ENCODE measurements at regions not wholly inside any gene's neighbourhood (a gene's known extent, or its start where the extent isn't known, plus 50 kb on each side); places are given as distances from the start of the nearest gene placed in this dataset.

GRCh38 chr9:108085294-108085693 lies 595.7 kb upstream of the KLF4 start:
- H4K20me1 ChIP-seq (replicated peaks; ENCODE audit: control insufficient read depth, extremely low read depth, insufficient read depth, low read length): no peaks in the 10 kb centered on the region
- no peaks in the 10 kb centered on the region for H3K36me3 ChIP-seq (ENCODE audit: control insufficient read depth in 2 of 2, extremely low read depth in 1 of 2, insufficient read depth in 2 of 2, low read length in 2 of 2)
- dilution Hi-C loops (cut with MboI; ENCODE audit: extremely low pct_ligation_motif_present, low sequenced_read_pairs): loop anchor here (10.0 kb wide), 1 partner anchor 160 kb away; no protein-coding TSS in a partner anchor
- no peak overlapping the region for H3K27ac ChIP-seq (ENCODE audit: insufficient read depth, low read depth, low read length)
- intact Hi-C loops (cut with micrococcal nuclease): no loop called here
- H3K9me1 ChIP-seq (replicated peaks; ENCODE audit: control insufficient read depth, extremely low read depth, insufficient read depth, low read length): no peaks in the 10 kb centered on the region
- no peaks in the 10 kb centered on the region for H3K27me3 ChIP-seq (ENCODE audit: control insufficient read depth in 2 of 2, insufficient read depth in 2 of 2, low read length in 2 of 2)
- no peak overlapping the region for H3K4me3 ChIP-seq (replicated peaks in 1 of 3; ENCODE audit: insufficient read depth in 1 of 3, low read depth in 1 of 3, low read length in 3 of 3)
- CTCF ChIA-PET: no interaction called here
- H3K9me3 ChIP-seq (replicated peaks; ENCODE audit: control insufficient read depth, insufficient read depth, low read length): no peaks in the 10 kb centered on the region
- no peaks in the 10 kb centered on the region for H3K79me2 ChIP-seq (ENCODE audit: control insufficient read depth, insufficient read depth, low read length)
- no peaks in the 10 kb centered on the region for H3K4me1 ChIP-seq (ENCODE audit: control insufficient read depth, extremely low read depth, insufficient read depth, low read length)
- no peak overlapping the region for H2AFZ ChIP-seq (ENCODE audit: low read depth, low read length)
- no peak for FAIRE-seq
- H3K9ac ChIP-seq (replicated peaks; ENCODE audit: extremely low read depth, insufficient read depth, low read length): no peak overlapping the region
- BruUV-seq (replicated peaks): no TSS peak
- POLR2A ChIA-PET: no interaction called here
- H3K4me2 ChIP-seq (ENCODE audit: insufficient read depth, low read length): no peak overlapping the region
- no peak for TF ChIP-seq CTCF (IDR thresholded peaks at IDR 0.05; ENCODE audit: extremely low read depth in 1 of 2, insufficient read depth in 1 of 2, low read depth in 1 of 2, low read length in 2 of 2)
- TF ChIP-seq EZH2 (IDR thresholded peaks at IDR 0.05; ENCODE audit: borderline replicate concordance, low read depth, low read length, severe bottlenecking): no peak
- no peak for TF ChIP-seq MYC (IDR thresholded peaks at IDR 0.05; ENCODE audit: low read depth, low read length)
- TF ChIP-seq MAX (IDR thresholded peaks at IDR 0.05; ENCODE audit: insufficient read depth, insufficient read length): no peak
- TF ChIP-seq FOS (IDR thresholded peaks at IDR 0.05; ENCODE audit: borderline replicate concordance, insufficient read depth, low read length): no peak
- no peak for TF ChIP-seq JUN (IDR thresholded peaks at IDR 0.05; ENCODE audit: borderline replicate concordance, insufficient read depth, insufficient read length, low read depth)
- no peak for TF ChIP-seq GATA2 (IDR thresholded peaks at IDR 0.05; ENCODE audit: insufficient read depth, insufficient read length, low read depth, low read length)
- TF ChIP-seq POLR2AphosphoS5 (IDR thresholded peaks at IDR 0.05; ENCODE audit: insufficient read depth, low read depth, low read length): no peak
- TF ChIP-seq POLR2A (IDR thresholded peaks at IDR 0.05; ENCODE audit: low read depth, low read length): no peak
- no peak for DNase-seq (ENCODE audit: low read depth, low spot score)

Measured in endothelial cell of umbilical vein (primary cell).